ENCODE measurements at regions not wholly inside any gene's neighbourhood (a gene's known extent, or its start where the extent isn't known, plus 50 kb on each side); places are given as distances from the start of the nearest gene placed in this dataset.

DNA sequence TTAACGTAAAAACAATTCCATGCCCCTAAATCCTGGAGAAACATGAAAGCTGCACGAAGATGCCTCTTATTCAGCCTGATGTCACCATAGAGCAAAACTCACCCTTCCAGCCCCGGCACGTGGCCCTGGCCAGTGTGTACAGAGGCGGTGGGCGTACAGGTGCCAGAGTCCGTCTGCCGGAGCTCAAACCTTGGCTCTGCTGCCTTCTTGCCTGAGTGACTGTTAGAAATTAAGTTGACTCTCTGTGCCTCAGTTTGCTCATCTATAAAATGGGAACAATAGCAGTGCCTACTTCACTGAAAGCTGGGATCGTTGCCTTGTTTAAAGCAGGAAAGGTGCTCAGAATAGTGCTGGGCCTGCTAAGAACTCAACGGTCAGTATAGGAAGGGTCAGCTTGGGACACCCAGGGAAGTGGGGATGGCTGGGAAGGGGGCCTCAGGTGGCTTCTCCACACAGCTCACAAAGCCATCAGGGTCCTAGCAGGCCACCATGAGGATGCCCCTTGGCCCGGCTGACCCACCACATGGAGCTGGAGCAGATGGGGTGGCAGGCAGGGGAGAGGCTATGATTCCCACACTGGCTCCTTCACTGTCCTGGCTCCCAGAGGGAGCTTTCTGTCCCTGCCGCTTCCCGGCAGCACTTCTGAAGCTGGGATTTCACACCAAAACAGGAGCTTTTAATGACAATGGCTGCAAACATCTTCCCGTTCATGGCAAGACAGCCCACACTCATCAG lies 237.2 kb downstream of the NPHP4 start:
- Histone ChIP-seq H3K4me1 (ENCODE audit: insufficient read depth, low read length) (peaks cover 14% of the 10 kb centered on the region; the same call in 1 of the 2 replicates), H3K4me3 (ENCODE audit: low read length) (no peak overlapping the region), H3K9me3 (ENCODE audit: insufficient read depth, low read depth, low read length) (no peaks in the 10 kb centered on the region), H3K9ac (ENCODE audit: low read depth, low read length) (no peak overlapping the region), H3K36me3 (ENCODE audit: insufficient read depth, low read depth, low read length) (no peaks in the 10 kb centered on the region), H3K27me3 (ENCODE audit: insufficient read depth, low read length) (no peaks in the 10 kb centered on the region), H3K27ac (ENCODE audit: low read length) (no peak overlapping the region)

DNA sequence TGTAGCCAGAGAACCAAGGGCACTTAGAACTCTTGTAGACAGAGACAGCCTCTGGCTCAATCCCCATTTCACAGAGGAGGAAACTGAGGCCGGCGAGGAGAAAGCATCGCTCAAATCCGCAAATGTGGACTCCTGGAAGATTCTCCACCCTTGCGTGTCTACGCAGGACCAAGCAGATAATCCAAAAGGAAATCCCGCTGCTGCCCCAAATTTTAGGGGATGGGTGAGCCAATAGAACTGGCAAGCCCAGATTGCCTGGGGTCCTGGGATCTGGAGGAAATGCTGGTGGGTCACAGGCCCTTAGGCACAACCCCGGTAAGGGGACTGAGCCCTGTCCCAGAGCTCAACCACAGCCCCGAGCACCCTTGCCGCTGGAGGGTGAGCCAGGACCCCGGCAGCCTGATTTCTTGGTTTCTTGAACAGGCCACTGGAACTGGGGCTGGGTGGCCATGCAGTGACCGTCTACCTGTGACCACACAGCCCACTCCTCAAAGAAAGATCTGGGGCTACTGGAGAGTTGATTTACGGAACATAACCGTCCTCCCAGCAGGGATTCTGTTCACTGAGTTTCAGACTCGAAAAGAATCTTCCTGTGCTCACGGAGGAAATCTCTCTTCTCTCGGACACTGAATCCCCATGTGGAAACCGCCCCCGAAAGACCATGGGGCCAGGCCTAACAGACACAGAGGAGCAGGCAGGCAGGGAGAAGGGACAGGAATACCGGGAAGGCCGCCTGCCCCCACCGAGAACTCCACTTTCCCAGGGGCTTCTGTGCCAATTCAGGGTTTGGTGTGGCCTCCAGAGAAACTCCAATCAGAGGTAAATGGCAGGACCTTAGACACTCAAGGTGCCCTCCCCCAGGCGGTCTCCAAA lies 238.4 kb downstream of the NPHP4 start:
- no peaks in the 10 kb centered on the region for H3K9me3 ChIP-seq (ENCODE audit: insufficient read depth, low read depth, low read length)
- H3K4me1 ChIP-seq (ENCODE audit: insufficient read depth, low read length), result peaks cover 14% of the 10 kb centered on the region; the same call in 1 of the 2 replicates
- no peak overlapping the region for H3K4me3 ChIP-seq (ENCODE audit: low read length)
- no peak overlapping the region for H3K9ac ChIP-seq (ENCODE audit: low read depth, low read length)
- H3K36me3 ChIP-seq (ENCODE audit: insufficient read depth, low read depth, low read length), result no peaks in the 10 kb centered on the region
- H3K27me3 ChIP-seq (ENCODE audit: insufficient read depth, low read length), result no peaks in the 10 kb centered on the region
- no peak overlapping the region for H3K27ac ChIP-seq (ENCODE audit: low read length)

DNA sequence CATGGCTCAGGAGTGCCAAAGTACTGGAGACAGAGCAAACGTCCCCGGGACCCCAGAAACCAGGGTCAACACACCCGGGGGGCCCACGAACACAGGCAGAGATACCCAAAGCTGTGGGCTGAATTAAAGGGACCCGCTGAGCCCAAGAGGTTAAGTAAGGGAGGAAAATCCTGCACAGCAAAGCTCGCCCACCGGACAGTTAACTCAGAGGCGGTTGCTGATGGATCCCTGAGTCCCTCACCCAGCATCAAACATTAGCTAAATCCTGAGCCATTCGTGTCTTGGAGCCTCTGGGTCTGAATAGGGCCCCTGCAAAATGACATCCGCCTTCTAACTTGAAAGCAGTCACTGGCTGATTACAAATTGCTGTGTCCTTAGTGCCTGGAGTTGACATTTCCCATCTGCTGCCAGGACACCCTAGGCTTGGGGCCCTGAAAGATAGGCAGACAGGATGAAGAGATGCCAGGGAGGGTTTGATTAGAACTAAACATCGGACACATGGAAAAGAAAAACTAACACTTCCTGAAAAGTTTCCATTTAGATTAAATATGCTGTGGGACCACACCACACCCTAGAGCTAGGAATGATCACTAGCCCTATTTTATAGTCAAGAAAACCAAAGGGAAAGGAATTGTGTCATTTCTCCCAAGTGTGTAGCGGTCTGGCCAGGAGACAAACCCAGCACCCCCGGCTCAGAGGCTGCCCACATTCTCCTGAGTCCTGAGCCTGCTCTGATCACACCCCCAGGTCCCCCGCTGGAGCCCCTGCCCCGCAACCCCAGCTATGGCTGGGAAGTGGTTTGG lies 239.3 kb downstream of the NPHP4 start:
- Histone ChIP-seq H3K9me3 (ENCODE audit: insufficient read depth, low read depth, low read length) (no peaks in the 10 kb centered on the region), H3K36me3 (ENCODE audit: insufficient read depth, low read depth, low read length) (no peaks in the 10 kb centered on the region), H3K4me1 (ENCODE audit: insufficient read depth, low read length) (peaks cover 14% of the 10 kb centered on the region; the same call in 1 of the 2 replicates), H3K4me3 (ENCODE audit: low read length) (no peak overlapping the region), H3K27ac (ENCODE audit: low read length) (no peak overlapping the region), H3K9ac (ENCODE audit: low read depth, low read length) (no peak overlapping the region), H3K27me3 (ENCODE audit: insufficient read depth, low read length) (no peaks in the 10 kb centered on the region)

DNA sequence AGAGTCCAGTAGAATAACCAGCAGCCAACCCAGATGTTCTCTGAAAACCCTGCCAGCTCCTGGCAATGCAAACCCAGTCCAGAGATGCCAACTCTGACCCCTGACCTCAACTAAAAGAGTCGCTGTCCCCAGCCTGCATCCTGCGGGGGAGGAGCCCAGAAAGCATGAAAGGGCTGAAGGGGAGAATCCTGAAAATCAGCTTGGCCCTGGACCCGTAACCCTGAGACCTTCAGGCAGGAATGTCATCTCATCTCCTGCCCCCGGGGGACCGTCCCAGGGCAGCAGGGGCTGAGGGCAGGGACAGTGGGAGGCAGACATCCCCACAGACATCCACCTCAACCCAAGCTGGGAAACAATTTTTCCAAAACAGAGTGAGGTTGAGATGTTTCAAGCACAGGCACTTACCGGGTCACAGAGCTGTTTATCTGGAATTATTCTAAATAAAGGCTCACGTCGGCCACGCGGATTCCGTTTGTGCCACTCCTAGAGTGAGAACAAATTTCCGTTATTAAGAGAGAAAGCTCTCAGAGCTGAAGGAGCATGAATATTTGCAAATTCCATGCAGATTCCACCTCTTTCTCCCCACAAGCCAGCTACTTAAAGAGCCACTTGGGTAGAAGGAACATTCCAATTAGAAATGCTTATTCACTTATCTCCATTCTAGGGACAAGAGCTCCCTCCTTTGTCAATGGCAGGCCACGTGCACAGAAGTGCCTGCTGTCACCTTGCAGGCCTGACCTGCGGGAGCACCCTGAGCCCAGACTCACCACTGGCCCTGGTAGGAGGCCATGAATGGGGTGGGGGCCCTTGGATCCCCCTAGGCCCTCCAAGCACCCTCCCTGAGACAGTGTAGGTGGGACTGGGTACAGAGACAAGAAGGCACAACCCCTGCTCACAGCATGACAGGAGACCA lies 240.1 kb downstream of the NPHP4 start:
- Histone ChIP-seq H3K27me3 (ENCODE audit: insufficient read depth, low read length) (no peaks in the 10 kb centered on the region), H3K4me1 (ENCODE audit: insufficient read depth, low read length) (peaks cover 14% of the 10 kb centered on the region; the same call in 1 of the 2 replicates), H3K27ac (ENCODE audit: low read length) (no peak overlapping the region), H3K36me3 (ENCODE audit: insufficient read depth, low read depth, low read length) (no peaks in the 10 kb centered on the region), H3K9me3 (ENCODE audit: insufficient read depth, low read depth, low read length) (no peaks in the 10 kb centered on the region), H3K4me3 (ENCODE audit: low read length) (no peak overlapping the region), H3K9ac (ENCODE audit: low read depth, low read length) (no peak overlapping the region)

DNA sequence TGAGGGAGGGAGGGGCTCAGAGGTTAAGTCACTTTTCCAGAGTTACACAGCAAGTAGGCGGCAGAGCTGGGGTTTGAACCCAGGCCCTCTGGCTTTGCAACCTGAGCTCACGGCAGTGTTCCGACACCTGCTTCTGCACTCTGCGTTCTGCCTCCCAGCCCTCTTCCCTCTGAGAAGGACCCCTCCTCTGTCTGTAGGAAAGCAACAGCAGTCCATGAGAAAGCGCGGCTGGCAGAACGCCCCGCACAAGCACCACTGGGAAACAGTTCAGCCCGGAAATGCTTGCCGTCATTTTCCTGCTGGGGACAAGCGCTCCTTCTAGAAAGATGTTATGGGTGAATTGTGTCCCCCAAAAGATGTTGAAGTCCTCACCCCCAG lies 241.1 kb downstream of the NPHP4 start:
- no peak overlapping the region for H3K9ac ChIP-seq (ENCODE audit: low read depth, low read length)
- no peaks in the 10 kb centered on the region for H3K36me3 ChIP-seq (ENCODE audit: insufficient read depth, low read depth, low read length)
- H3K27me3 ChIP-seq (ENCODE audit: insufficient read depth, low read length), result no peaks in the 10 kb centered on the region
- no peak overlapping the region for H3K27ac ChIP-seq (ENCODE audit: low read length)
- H3K4me1 ChIP-seq (ENCODE audit: insufficient read depth, low read length), result peaks cover 16% of the 10 kb centered on the region; the same call in 1 of the 2 replicates
- H3K4me3 ChIP-seq (ENCODE audit: low read length), result no peak overlapping the region
- H3K9me3 ChIP-seq (ENCODE audit: insufficient read depth, low read depth, low read length), result no peaks in the 10 kb centered on the region

DNA sequence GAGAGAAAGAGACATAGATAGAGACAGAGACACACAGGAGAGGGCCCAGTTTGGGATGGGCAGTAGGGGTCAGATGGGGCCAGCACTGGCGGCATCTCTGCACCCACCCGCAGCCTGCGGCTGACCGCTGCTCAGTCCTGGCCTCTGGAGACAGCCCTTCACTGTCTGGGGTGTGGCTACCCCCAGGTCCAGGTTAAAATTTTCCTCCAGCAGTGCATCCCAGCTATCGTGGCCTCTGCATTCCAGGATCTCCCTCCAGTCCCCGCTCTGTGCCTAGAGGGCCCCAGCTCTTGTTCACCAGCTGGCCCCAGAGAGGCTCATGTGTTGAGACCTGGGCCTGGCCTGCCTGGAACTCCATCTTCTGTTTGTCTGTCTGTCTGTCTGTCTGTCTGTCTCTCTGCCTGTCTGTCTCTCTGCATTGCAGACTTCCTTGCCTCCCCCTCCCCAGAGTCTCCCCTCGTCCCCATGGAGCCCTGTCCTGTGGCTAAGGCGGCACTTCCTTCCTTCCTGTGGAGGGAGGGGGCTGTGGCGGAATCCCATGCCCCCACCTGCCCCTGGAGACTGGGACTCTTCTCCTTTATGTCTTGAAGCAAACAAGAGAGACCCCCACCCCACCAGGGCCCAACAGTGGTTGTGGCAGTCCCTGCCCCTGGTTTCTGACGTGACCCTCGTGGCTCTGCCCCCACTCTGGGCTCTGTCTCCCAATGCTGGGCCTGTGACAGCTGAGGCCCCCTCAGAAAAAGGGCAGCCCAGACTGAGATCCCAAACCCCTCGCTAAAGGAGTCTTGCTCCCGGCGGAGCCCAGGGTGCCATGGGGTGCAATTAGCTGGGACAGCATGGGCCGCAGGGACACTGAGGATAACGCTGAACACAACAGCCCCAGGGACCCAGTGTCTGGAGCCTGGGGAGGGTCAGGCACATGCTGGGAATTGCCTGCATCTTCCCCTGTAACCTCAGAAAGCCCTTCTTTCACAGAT lies 241.8 kb downstream of the NPHP4 start:
- no peaks in the 10 kb centered on the region for H3K36me3 ChIP-seq (ENCODE audit: insufficient read depth, low read depth, low read length)
- no peak overlapping the region for H3K27ac ChIP-seq (ENCODE audit: low read length)
- no peaks in the 10 kb centered on the region for H3K9me3 ChIP-seq (ENCODE audit: insufficient read depth, low read depth, low read length)
- H3K9ac ChIP-seq (ENCODE audit: low read depth, low read length), result no peak overlapping the region
- H3K4me1 ChIP-seq (ENCODE audit: insufficient read depth, low read length), result peaks cover 16% of the 10 kb centered on the region; the same call in 1 of the 2 replicates
- H3K4me3 ChIP-seq (ENCODE audit: low read length), result no peak overlapping the region
- no peaks in the 10 kb centered on the region for H3K27me3 ChIP-seq (ENCODE audit: insufficient read depth, low read length)

DNA sequence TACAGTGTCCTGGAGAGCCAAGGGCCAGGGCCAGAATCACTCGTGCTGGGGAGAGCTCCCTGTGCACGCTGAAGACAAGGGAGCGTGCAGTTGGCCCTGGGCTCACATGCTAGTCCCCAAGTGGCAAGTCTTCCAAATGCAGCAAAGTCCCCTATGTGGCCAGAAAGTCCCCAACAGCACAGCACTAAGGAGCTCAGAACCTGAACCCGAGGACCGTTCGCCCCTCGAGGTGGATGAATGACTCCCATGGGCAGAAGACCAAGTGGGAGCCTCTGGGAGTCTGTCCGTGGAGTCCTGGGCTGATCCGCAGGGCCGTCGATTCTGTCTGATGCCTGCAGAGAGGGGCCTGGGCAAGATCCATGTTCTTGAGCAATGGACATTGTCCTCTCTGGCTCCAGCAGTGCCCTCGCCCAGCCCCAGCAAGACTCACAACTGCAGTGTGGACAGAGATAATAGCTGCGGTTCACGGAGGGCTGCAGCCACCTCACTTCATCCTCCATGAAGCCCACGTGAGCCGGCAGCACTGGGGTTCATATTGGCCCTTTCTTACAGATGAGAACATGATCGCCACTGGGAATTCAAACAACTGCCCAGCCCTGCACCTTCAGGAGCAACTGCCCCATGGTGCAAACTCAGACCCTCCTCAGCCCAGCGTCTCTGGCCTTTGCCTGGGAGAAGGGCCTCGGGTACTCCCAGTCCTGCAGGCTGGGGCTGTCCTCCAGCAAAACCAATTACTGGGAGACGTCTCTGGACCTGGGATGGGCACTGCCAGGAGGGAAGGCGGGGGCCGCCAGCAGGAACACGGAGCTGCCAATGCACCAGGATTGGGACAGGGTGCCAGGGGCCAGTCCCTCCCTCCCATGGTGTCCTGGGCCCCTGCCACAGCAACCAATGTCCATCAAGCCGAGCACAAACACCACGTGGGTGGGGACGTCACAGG lies 243.7 kb downstream of the NPHP4 start:
- no peak overlapping the region for H3K4me3 ChIP-seq (ENCODE audit: low read length)
- H3K4me1 ChIP-seq (ENCODE audit: insufficient read depth, low read length), result peaks cover 16% of the 10 kb centered on the region; the same call in 1 of the 2 replicates
- H3K27ac ChIP-seq (ENCODE audit: low read length), result no peak overlapping the region
- no peak overlapping the region for H3K9ac ChIP-seq (ENCODE audit: low read depth, low read length)
- no peaks in the 10 kb centered on the region for H3K27me3 ChIP-seq (ENCODE audit: insufficient read depth, low read length)
- no peaks in the 10 kb centered on the region for H3K36me3 ChIP-seq (ENCODE audit: insufficient read depth, low read depth, low read length)
- no peaks in the 10 kb centered on the region for H3K9me3 ChIP-seq (ENCODE audit: insufficient read depth, low read depth, low read length)

DNA sequence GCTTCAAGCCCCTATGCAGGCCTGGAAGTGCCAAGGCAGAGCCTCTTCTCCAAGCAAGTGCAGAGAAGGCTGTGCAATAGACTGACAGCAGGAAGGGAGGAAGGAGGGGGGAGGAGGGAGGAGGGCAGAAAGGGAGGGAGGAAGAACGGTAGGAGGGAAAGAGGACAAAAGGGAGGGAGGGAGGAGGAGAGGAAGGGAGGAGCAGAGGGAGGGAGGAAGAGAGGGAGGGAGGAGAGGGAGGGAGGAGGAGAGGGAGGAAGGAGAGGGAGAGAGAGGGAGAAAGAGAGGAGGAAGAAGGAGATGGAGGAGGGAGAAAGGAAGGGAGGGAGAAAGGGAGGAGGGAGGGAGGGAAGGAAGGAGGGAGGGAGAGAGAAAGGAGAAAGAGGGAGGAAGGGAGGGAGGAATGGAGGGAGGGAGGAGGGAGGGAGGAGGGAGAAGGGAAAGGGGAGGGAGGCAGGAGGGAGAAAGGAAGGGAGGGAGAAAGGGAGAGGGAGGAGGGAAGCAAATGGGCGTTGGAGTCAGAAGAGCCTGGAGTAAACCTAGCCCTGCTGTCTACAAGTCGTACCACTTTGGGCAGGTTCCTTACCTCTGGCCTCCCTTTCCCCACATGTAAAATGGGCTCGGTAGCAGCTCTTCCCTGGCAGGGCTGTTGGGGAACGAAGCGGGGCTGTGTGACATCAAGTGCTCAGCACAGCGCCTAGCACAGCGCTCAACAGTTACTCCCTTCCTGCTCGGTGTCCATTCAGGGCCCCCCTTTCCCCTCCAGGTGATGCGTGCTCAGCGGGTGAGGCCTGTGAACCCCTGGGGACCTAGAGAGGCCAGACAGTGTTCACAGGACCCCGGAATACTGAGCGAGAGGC lies 244.6 kb downstream of the NPHP4 start:
- Histone ChIP-seq H3K9ac (ENCODE audit: low read depth, low read length) (no peak overlapping the region), H3K27ac (ENCODE audit: low read length) (no peak overlapping the region), H3K36me3 (ENCODE audit: insufficient read depth, low read depth, low read length) (no peaks in the 10 kb centered on the region), H3K9me3 (ENCODE audit: insufficient read depth, low read depth, low read length) (no peaks in the 10 kb centered on the region), H3K27me3 (ENCODE audit: insufficient read depth, low read length) (no peaks in the 10 kb centered on the region), H3K4me3 (ENCODE audit: low read length) (no peak overlapping the region), H3K4me1 (ENCODE audit: insufficient read depth, low read length) (peaks cover 16% of the 10 kb centered on the region; the same call in 1 of the 2 replicates)

Data from iPS-20b (cell line).